Spinal cord (tissue), 9 donors: ENCODE measurements at regions not wholly inside any gene's neighbourhood (a gene's known extent, or its start where the extent isn't known, plus 50 kb on each side); places are given as distances from the start of the nearest gene placed in this dataset.

Source experiments
- DNase-seq, 6 donors: peaks; one replicate each; pipeline versions ENCODE4 v3.0.0 to v3.0.0-alpha.2; 2013 to 2015; ENCODE audit warnings: low spot score in 6 of 6, low read depth in 4 of 6
- H3K27ac ChIP-seq: one replicate; pipeline ENCODE4 v1.5.1; 2013; ENCODE audit warnings: low read depth, low read length, control low read depth
- H3K27me3 ChIP-seq: one replicate; pipeline ENCODE4 v1.6.1; 2013; ENCODE audit warnings: low read length; ENCODE audit not compliant: control insufficient read depth, insufficient read depth
- H3K36me3 ChIP-seq: one replicate; pipeline ENCODE4 v1.6.1; 2013; ENCODE audit warnings: low read length; ENCODE audit not compliant: control insufficient read depth, insufficient read depth
- H3K4me1 ChIP-seq: one replicate; pipeline ENCODE4 v1.6.1; 2013; ENCODE audit warnings: low read length; ENCODE audit not compliant: control insufficient read depth, insufficient read depth
- H3K4me3 ChIP-seq: one replicate; pipeline ENCODE4 v1.5.1; 2013; ENCODE audit warnings: low read depth, low read length, control low read depth
- H3K9me3 ChIP-seq: one replicate; pipeline ENCODE4 v1.6.1; 2013; ENCODE audit warnings: low read length; ENCODE audit not compliant: control insufficient read depth, insufficient read depth
- WGBS: methylation state at CpG from one replicate; pipeline ENCODE4 v1.1.5; 2013; ENCODE audit warnings: missing lambda C conversion rate; ENCODE audit not compliant: insufficient coverage; 5-methylcytosine and 5-hydroxymethylcytosine counted together
- donor health status: healthy.

GRCh38 chr9:81344366-81344765 lies 345.0 kb downstream of the TLE1 start:
- no peak for DNase-seq
- H3K27ac ChIP-seq, result no peak overlapping the region
- 77% methylated on average over 3 of the region's 3 CpGs for WGBS
- no peaks in the 10 kb centered on the region for H3K4me1 ChIP-seq
- H3K27me3 ChIP-seq, result no peaks in the 10 kb centered on the region
- no peak overlapping the region for H3K4me3 ChIP-seq
- H3K36me3 ChIP-seq, result no peaks in the 10 kb centered on the region
- H3K9me3 ChIP-seq, result no peaks in the 10 kb centered on the region

- no peaks in the 10 kb centered on the region for H3K4me1 ChIP-seq
- DNase-seq, result no peak
- WGBS, result no CpG with 5 or more reads among the region's 3 CpGs
- H3K36me3 ChIP-seq, result no peaks in the 10 kb centered on the region
- no peak overlapping the region for H3K27ac ChIP-seq
- no peak overlapping the region for H3K4me3 ChIP-seq
- H3K9me3 ChIP-seq, result peaks cover 8% of the 10 kb centered on the region
- H3K27me3 ChIP-seq, result no peaks in the 10 kb centered on the region
Observed at GRCh38 chr9:81335879-81336421, 353.4 kb downstream of the TLE1 start.

GRCh38 chr9:81321551-81321950 lies 367.8 kb downstream of the TLE1 start:
- DNase-seq, result no peak
- no peaks in the 10 kb centered on the region for H3K4me1 ChIP-seq
- no peak overlapping the region for H3K27ac ChIP-seq
- H3K27me3 ChIP-seq, result no peaks in the 10 kb centered on the region
- no peaks in the 10 kb centered on the region for H3K36me3 ChIP-seq
- H3K9me3 ChIP-seq, result peaks cover 2% of the 10 kb centered on the region
- H3K4me3 ChIP-seq, result no peak overlapping the region
- WGBS, result no CpG with 5 or more reads among the region's 3 CpGs

GRCh38 chr9:81320909-81321482 lies 368.4 kb downstream of the TLE1 start:
- no CpG with 5 or more reads among the region's 4 CpGs for WGBS
- Histone ChIP-seq H3K27me3 (no peaks in the 10 kb centered on the region), H3K27ac (no peak overlapping the region), H3K36me3 (no peaks in the 10 kb centered on the region), H3K9me3 (peaks cover 2% of the 10 kb centered on the region), H3K4me3 (no peak overlapping the region), H3K4me1 (no peaks in the 10 kb centered on the region)
- peak in 3 of 6 donors; percentile 3 to 80 (median 6) for DNase-seq

GRCh38 chr9:81318571-81318970 lies 370.8 kb downstream of the TLE1 start:
- H3K36me3 ChIP-seq, result no peaks in the 10 kb centered on the region
- H3K27ac ChIP-seq, result no peak overlapping the region
- H3K27me3 ChIP-seq, result no peaks in the 10 kb centered on the region
- H3K9me3 ChIP-seq, result no peaks in the 10 kb centered on the region
- no peaks in the 10 kb centered on the region for H3K4me1 ChIP-seq
- no peak overlapping the region for H3K4me3 ChIP-seq
- no peak for DNase-seq
- 86% methylated on average over 1 of the region's 3 CpGs for WGBS

- Histone ChIP-seq H3K36me3 (no peaks in the 10 kb centered on the region), H3K4me3 (no peak overlapping the region), H3K9me3 (no peaks in the 10 kb centered on the region), H3K27ac (no peak overlapping the region), H3K27me3 (no peaks in the 10 kb centered on the region), H3K4me1 (no peaks in the 10 kb centered on the region)
- 50% methylated on average over 3 of the region's 7 CpGs for WGBS
- DNase-seq, result peak in 1 of 6 donors; percentile 45
Observed at GRCh38 chr9:81317939-81318338, 371.4 kb downstream of the TLE1 start.

GRCh38 chr9:81317223-81317622 lies 372.1 kb downstream of the TLE1 start:
- no peaks in the 10 kb centered on the region for H3K4me1 ChIP-seq
- 100% methylated on average over 1 of the region's 1 CpG for WGBS

GRCh38 chr9:81314490-81314889 lies 374.9 kb downstream of the TLE1 start:
- no peaks in the 10 kb centered on the region for H3K27me3 ChIP-seq
- H3K4me3 ChIP-seq, result no peak overlapping the region
- no peak for DNase-seq
- no peaks in the 10 kb centered on the region for H3K9me3 ChIP-seq
- no peaks in the 10 kb centered on the region for H3K4me1 ChIP-seq
- H3K27ac ChIP-seq, result no peak overlapping the region
- 93% methylated on average over 2 of the region's 3 CpGs for WGBS
- no peaks in the 10 kb centered on the region for H3K36me3 ChIP-seq

More at GRCh38 chr9:81317223-81317622, 372.1 kb downstream of the TLE1 start:
- no peak for DNase-seq
- Histone ChIP-seq H3K27ac (no peak overlapping the region), H3K4me3 (no peak overlapping the region), H3K9me3 (no peaks in the 10 kb centered on the region), H3K27me3 (no peaks in the 10 kb centered on the region), H3K36me3 (no peaks in the 10 kb centered on the region)

GRCh38 chr9:81313877-81314276 lies 375.5 kb downstream of the TLE1 start:
- no peak overlapping the region for H3K27ac ChIP-seq

GRCh38 chr9:81312346-81312745 lies 377.0 kb downstream of the TLE1 start:
- Histone ChIP-seq H3K36me3 (no peaks in the 10 kb centered on the region), H3K27ac (no peak overlapping the region), H3K4me1 (no peaks in the 10 kb centered on the region), H3K4me3 (no peak overlapping the region), H3K27me3 (no peaks in the 10 kb centered on the region), H3K9me3 (no peaks in the 10 kb centered on the region)
- peak in 1 of 6 donors; percentile 28 for DNase-seq
- WGBS, result no CpG with 5 or more reads among the region's 3 CpGs

More at GRCh38 chr9:81313877-81314276, 375.5 kb downstream of the TLE1 start:
- Histone ChIP-seq H3K4me3 (no peak overlapping the region), H3K27me3 (no peaks in the 10 kb centered on the region), H3K4me1 (no peaks in the 10 kb centered on the region), H3K36me3 (no peaks in the 10 kb centered on the region), H3K9me3 (no peaks in the 10 kb centered on the region)
- no peak for DNase-seq
- WGBS, result no CpG with 5 or more reads among the region's 2 CpGs
